Effector CD4-positive, alpha-beta T cell (primary cell): ENCODE measurements at regions not wholly inside any gene's neighbourhood (a gene's known extent, or its start where the extent isn't known, plus 50 kb on each side); places are given as distances from the start of the nearest gene placed in this dataset.

Source experiments
- DNase-seq: peaks from one replicate; pipeline ENCODE4 v3.0.0-alpha.2; 2020

- DNase-seq, result no peak
Measured at GRCh38 chr7:38086857-38087256, 91.2 kb upstream of the STARD3NL start.

GRCh38 chr7:38102507-38102906, 75.5 kb upstream of the STARD3NL start:
- no peak for DNase-seq

- no peak for DNase-seq
Measured at GRCh38 chr7:38105874-38106483, 72.1 kb upstream of the STARD3NL start.

- peak; percentile 66 for DNase-seq
Measured at GRCh38 chr7:38107486-38107893, 70.6 kb upstream of the STARD3NL start.

- no peak for DNase-seq
Measured at GRCh38 chr7:38112075-38112474, 66.0 kb upstream of the STARD3NL start.

- DNase-seq, result no peak
Measured at GRCh38 chr7:38120076-38120475, 58.0 kb upstream of the STARD3NL start.

- DNase-seq, result no peak
Measured at GRCh38 chr7:38122501-38122900, 55.5 kb upstream of the STARD3NL start.

- no peak for DNase-seq
Measured at GRCh38 chr7:38123494-38123893, 54.6 kb upstream of the STARD3NL start.

GRCh38 chr7:38127216-38128207, 50.5 kb upstream of the STARD3NL start:
- DNase-seq, result no peak
